BJ (cell line): ENCODE measurements at regions not wholly inside any gene's neighbourhood (a gene's known extent, or its start where the extent isn't known, plus 50 kb on each side); places are given as distances from the start of the nearest gene placed in this dataset.
A peak's percentile ranks its signal among the peaks of the same experiment; 100 is the strongest.

Source experiments
- CTCF ChIA-PET: fragments of 350-600 bp; formaldehyde crosslinking; extraction: SDS; loops from one replicate; lab custom pipeline; 2021; ENCODE audit warnings: antibody characterized with exemption, inconsistent platforms; lab: Yijun Ruan, JAX
- POLR2A ChIA-PET: fragments of 300-600 bp; sonication (Branson Sonifier 250); formaldehyde crosslinking; extraction: SDS; loops from one replicate; lab custom pipeline; 2021; ENCODE audit warnings: antibody characterized with exemption; lab: Charles Lee
- DNase-seq: peaks from one replicate; pipeline ENCODE4 v3.0.0-alpha.2; 2011; ENCODE audit warnings: low read depth
- H3K27me3 ChIP-seq: 2 replicates; pipeline ENCODE4 v1.6.0; 2011; ENCODE audit warnings: low read length; ENCODE audit not compliant: control insufficient read depth, insufficient read depth
- H3K36me3 ChIP-seq: 2 replicates; pipeline ENCODE4 v1.5.1; 2011; ENCODE audit warnings: low read length; ENCODE audit not compliant: control insufficient read depth, insufficient read depth
- H3K4me3 ChIP-seq: 2 replicates; pipeline ENCODE4 v1.5.1; 2011; ENCODE audit warnings: low read depth, mild to moderate bottlenecking, control low read depth, low read length
- CTCF ChIP-seq: IDR thresholded peaks from 2 replicates; pipeline ENCODE4 v1.5.1; 2011; ENCODE audit warnings: low read depth, mild to moderate bottlenecking, control low read depth, inconsistent platforms, low read length, moderate library complexity; ENCODE audit not compliant: insufficient read depth

- no peaks in the 10 kb centered on the region for H3K27me3 ChIP-seq
- ChIA-PET CTCF (interaction anchor here (0.6 to 1.9 kb wide), 3 partner anchors 10 to 557 kb away, joined by 3 to 11 read pairs (median 3); no protein-coding TSS in a partner anchor), POLR2A (no interaction called here)
- peak; percentile 88 for DNase-seq
- no peak for TF ChIP-seq CTCF
- no peaks in the 10 kb centered on the region for H3K36me3 ChIP-seq
- H3K4me3 ChIP-seq = no peak overlapping the region
These were observed 80.4 kb upstream of the ZBTB20 start for GRCh38 chr3:115227461-115227860.

- Histone ChIP-seq H3K4me3 (no peak overlapping the region), H3K36me3 (no peaks in the 10 kb centered on the region), H3K27me3 (no peaks in the 10 kb centered on the region)
- ChIA-PET CTCF (interaction anchor here (0.6 to 1.9 kb wide), 3 partner anchors 11 to 556 kb away, joined by 3 to 11 read pairs (median 3); no protein-coding TSS in a partner anchor), POLR2A (no interaction called here)
- no peak for DNase-seq
- TF ChIP-seq CTCF = no peak
These were observed 81.2 kb upstream of the ZBTB20 start for GRCh38 chr3:115228266-115228665.

GRCh38 chr3:115232167-115232566, 85.1 kb upstream of the ZBTB20 start:
- no peaks in the 10 kb centered on the region for H3K27me3 ChIP-seq
- ChIA-PET CTCF (interaction anchor here (0.6 to 1.1 kb wide), 3 partner anchors 15 to 101 kb away, joined by 3 read pairs; no protein-coding TSS in a partner anchor), POLR2A (no interaction called here)
- H3K36me3 ChIP-seq = no peaks in the 10 kb centered on the region
- TF ChIP-seq CTCF = no peak
- no peak for DNase-seq
- no peak overlapping the region for H3K4me3 ChIP-seq

GRCh38 chr3:115233021-115233420, 85.9 kb upstream of the ZBTB20 start:
- no peaks in the 10 kb centered on the region for H3K27me3 ChIP-seq
- H3K36me3 ChIP-seq = no peaks in the 10 kb centered on the region
- H3K4me3 ChIP-seq = no peak overlapping the region
- no peak for DNase-seq
- ChIA-PET CTCF (interaction anchor here (0.5 to 0.9 kb wide), 3 partner anchors 20 to 853 kb away, joined by 3 read pairs; no protein-coding TSS in a partner anchor), POLR2A (interaction anchor here (0.5 kb wide), 1 partner anchor 33 kb away, joined by 4 read pairs; no protein-coding TSS in a partner anchor)
- TF ChIP-seq CTCF = no peak

GRCh38 chr3:115236496-115236895, 89.4 kb upstream of the ZBTB20 start:
- Histone ChIP-seq H3K4me3 (no peak overlapping the region), H3K36me3 (no peaks in the 10 kb centered on the region), H3K27me3 (no peaks in the 10 kb centered on the region)
- no peak for DNase-seq
- TF ChIP-seq CTCF = no peak
- ChIA-PET CTCF (no interaction called here), POLR2A (no interaction called here)
